Loucy (cell line): ENCODE measurements at regions not wholly inside any gene's neighbourhood (a gene's known extent, or its start where the extent isn't known, plus 50 kb on each side); places are given as distances from the start of the nearest gene placed in this dataset.

ENCODE experiments used
- H2AFZ ChIP-seq: fragments of 200-600 bp; sonication (generic); 2 replicates; pipeline ENCODE4 v1.6.0; 2016; ENCODE audit warnings: antibody characterized with exemption, mild to moderate bottlenecking, low read length, moderate library complexity
- H3F3A ChIP-seq: fragments of 200-600 bp; 2 replicates; pipeline ENCODE4 v1.6.0; 2016; ENCODE audit warnings: antibody characterized with exemption, low read depth, mild to moderate bottlenecking
- H3K27me3 ChIP-seq: fragments of 200-600 bp; sonication (generic); 2 replicates; pipeline ENCODE4 v1.6.1; 2014; ENCODE audit warnings: low read length, mild to moderate bottlenecking; ENCODE audit not compliant: insufficient read depth, poor library complexity, severe bottlenecking
- H3K36me3 ChIP-seq: fragments of 200-600 bp; sonication (generic); 2 replicates; pipeline ENCODE4 v1.6.1; 2016; ENCODE audit warnings: low read length; ENCODE audit not compliant: insufficient read depth
- H3K4me1 ChIP-seq: fragments of 200-600 bp; sonication (generic); 2 replicates; pipeline ENCODE4 v1.5.1; 2014; ENCODE audit warnings: low read length, mild to moderate bottlenecking; ENCODE audit not compliant: insufficient read depth, poor library complexity, severe bottlenecking
- H3K4me2 ChIP-seq: fragments of 200-600 bp; sonication (generic); 2 replicates; pipeline ENCODE4 v1.6.0; 2014; ENCODE audit warnings: antibody characterized with exemption, low read length, low read depth, mild to moderate bottlenecking; ENCODE audit not compliant: poor library complexity, severe bottlenecking
- H3K4me3 ChIP-seq: fragments of 200-600 bp; sonication (generic); 2 replicates; pipeline ENCODE4 v1.5.1; 2014; ENCODE audit warnings: low read length, mild to moderate bottlenecking, mixed read lengths; ENCODE audit not compliant: poor library complexity, severe bottlenecking
- H3K79me2 ChIP-seq: fragments of 200-600 bp; sonication (generic); 2 replicates; pipeline ENCODE4 v1.6.1; 2014; ENCODE audit warnings: low read length; ENCODE audit not compliant: insufficient read depth
- H3K9ac ChIP-seq: fragments of 200-600 bp; sonication (generic); 2 replicates; pipeline ENCODE4 v1.6.0; 2014; ENCODE audit warnings: mild to moderate bottlenecking, low read depth, low read length, moderate library complexity; ENCODE audit not compliant: poor library complexity, severe bottlenecking
- H3K9me2 ChIP-seq: fragments of 200-600 bp; sonication (generic); replicated peaks from 2 replicates; pipeline ENCODE4 v1.6.1; 2016; ENCODE audit warnings: low read depth, low read length, mixed read lengths
- H3K9me3 ChIP-seq: fragments of 200-600 bp; sonication (generic); 2 replicates; pipeline ENCODE4 v1.6.1; 2014; ENCODE audit warnings: mild to moderate bottlenecking, antibody characterized with exemption, low read length, low read depth; ENCODE audit not compliant: insufficient read depth
- H4K20me1 ChIP-seq: fragments of 200-600 bp; sonication (generic); 2 replicates; pipeline ENCODE4 v1.6.0; 2014; ENCODE audit warnings: antibody characterized with exemption, low read length, mild to moderate bottlenecking; ENCODE audit not compliant: insufficient read depth, poor library complexity, severe bottlenecking
- CTCF ChIP-seq: fragments of 200-600 bp; sonication (generic); conservative IDR thresholded peaks from 2 replicates; pipeline ENCODE4 v1.5.1; 2014; ENCODE audit warnings: mild to moderate bottlenecking, antibody characterized with exemption, low read length
- EZH2phosphoT487 ChIP-seq: fragments of 200-600 bp; IDR thresholded peaks from 2 replicates; pipeline ENCODE4 v1.6.1; 2018; ENCODE audit warnings: antibody characterized with exemption, mild to moderate bottlenecking, moderate library complexity, borderline replicate concordance

- H3K79me2 ChIP-seq = no peaks in the 10 kb centered on the region
- H4K20me1 ChIP-seq = no peaks in the 10 kb centered on the region
- no peak overlapping the region for H2AFZ ChIP-seq
- H3K4me1 ChIP-seq = no peaks in the 10 kb centered on the region
- H3K36me3 ChIP-seq = no peaks in the 10 kb centered on the region
- no peaks in the 10 kb centered on the region for H3F3A ChIP-seq
- no peaks in the 10 kb centered on the region for H3K27me3 ChIP-seq
- H3K4me3 ChIP-seq = no peak overlapping the region
- no peaks in the 10 kb centered on the region for H3K9me3 ChIP-seq
- H3K4me2 ChIP-seq = no peak overlapping the region
- TF ChIP-seq EZH2phosphoT487 (no peak), CTCF (no peak)
- no peak overlapping the region for H3K9ac ChIP-seq
- H3K9me2 ChIP-seq = no peaks in the 10 kb centered on the region
These were observed 156.1 kb upstream of the PIEZO2 start for GRCh38 chr18:11305507-11305906.

GRCh38 chr18:11304928-11305327 lies 155.6 kb upstream of the PIEZO2 start:
- H4K20me1 ChIP-seq = no peaks in the 10 kb centered on the region
- no peaks in the 10 kb centered on the region for H3K9me2 ChIP-seq
- no peak overlapping the region for H3K9ac ChIP-seq
- H3K4me2 ChIP-seq = no peak overlapping the region
- no peaks in the 10 kb centered on the region for H3K79me2 ChIP-seq
- H3K4me3 ChIP-seq = no peak overlapping the region
- H2AFZ ChIP-seq = no peak overlapping the region
- no peaks in the 10 kb centered on the region for H3K4me1 ChIP-seq
- H3K27me3 ChIP-seq = no peaks in the 10 kb centered on the region
- no peaks in the 10 kb centered on the region for H3K36me3 ChIP-seq
- no peaks in the 10 kb centered on the region for H3K9me3 ChIP-seq
- TF ChIP-seq EZH2phosphoT487 = no peak
- TF ChIP-seq CTCF = no peak
- H3F3A ChIP-seq = no peaks in the 10 kb centered on the region

- no peaks in the 10 kb centered on the region for H4K20me1 ChIP-seq
- no peaks in the 10 kb centered on the region for H3F3A ChIP-seq
These were observed 147.6 kb upstream of the PIEZO2 start for GRCh38 chr18:11296946-11297345.

More at GRCh38 chr18:11296946-11297345, 147.6 kb upstream of the PIEZO2 start:
- Histone ChIP-seq H3K4me3 (no peak overlapping the region), H3K36me3 (no peaks in the 10 kb centered on the region), H3K9me2 (no peaks in the 10 kb centered on the region), H3K9me3 (no peaks in the 10 kb centered on the region), H3K79me2 (no peaks in the 10 kb centered on the region), H3K4me2 (no peak overlapping the region), H2AFZ (no peak overlapping the region), H3K4me1 (no peaks in the 10 kb centered on the region), H3K27me3 (no peaks in the 10 kb centered on the region), H3K9ac (no peak overlapping the region)
- TF ChIP-seq CTCF (no peak), EZH2phosphoT487 (no peak)
